ENCODE measurements at regions not wholly inside any gene's neighbourhood (a gene's known extent, or its start where the extent isn't known, plus 50 kb on each side); places are given as distances from the start of the nearest gene placed in this dataset.
A peak's percentile ranks its signal among the peaks of the same experiment; 100 is the strongest.

DNA sequence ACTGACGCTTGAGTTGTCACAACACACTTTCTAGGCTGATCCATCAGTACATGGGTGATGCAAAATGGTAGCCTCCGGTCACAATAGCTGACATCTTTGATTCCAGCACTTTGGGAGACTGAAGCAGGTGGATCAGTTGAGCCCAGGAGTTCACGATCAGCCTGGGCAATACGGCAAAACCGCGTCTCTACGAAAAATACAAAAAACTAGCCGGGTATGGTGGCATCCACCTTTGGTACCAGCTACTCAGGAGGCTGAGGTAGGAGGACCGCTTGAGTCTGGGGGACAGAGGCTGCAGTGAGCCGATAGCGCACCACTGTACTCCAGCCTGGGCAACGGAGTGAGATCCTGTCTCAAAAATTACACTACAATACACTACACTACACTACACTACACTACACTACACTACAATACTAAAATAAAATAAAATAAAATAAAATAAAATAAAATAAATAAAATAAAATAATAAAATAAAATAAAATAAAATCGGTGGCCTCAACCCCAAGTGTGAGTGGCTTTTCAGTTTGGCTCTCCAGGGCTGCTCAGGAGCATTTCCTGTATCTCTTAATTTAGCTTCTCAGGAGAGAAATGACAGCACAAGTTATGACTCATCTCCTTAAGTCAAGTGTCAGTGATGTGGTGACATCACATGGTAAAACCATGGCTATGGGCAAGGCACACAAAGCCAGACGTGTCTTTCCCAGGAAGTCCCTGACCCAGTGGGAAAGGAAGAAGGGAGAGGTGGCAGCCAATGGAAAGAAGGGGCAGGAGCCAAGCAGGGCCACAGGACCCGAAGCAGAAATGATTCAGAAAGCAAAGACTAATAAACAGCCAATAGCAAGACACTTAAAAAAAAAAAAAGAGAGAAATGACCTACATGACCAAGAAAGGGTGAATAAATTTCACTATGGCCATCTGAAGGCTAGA, 75.3 kb upstream of the TBC1D3K start:
- Histone ChIP-seq H3K79me1 (ENCODE audit: low read length) (no peaks in the 10 kb centered on the region), H3K79me2 (ENCODE audit: control insufficient read depth, insufficient read depth, low read length, poor library complexity) (no peaks in the 10 kb centered on the region), H4K12ac (ENCODE audit: low read depth, low read length) (no peak overlapping the region), H2AFZ (ENCODE audit: insufficient read depth, low read length, poor library complexity) (no peak overlapping the region), H3K27me3 (ENCODE audit: insufficient read depth, low read length) (no peaks in the 10 kb centered on the region), H2BK12ac (ENCODE audit: low read length) (no peak overlapping the region), H3K9ac (ENCODE audit: low read length) (no peak overlapping the region), H3K36me3 (ENCODE audit: control insufficient read depth in 1 of 2, insufficient read depth in 2 of 2, low read length in 2 of 2) (no peaks in the 10 kb centered on the region), H3K4me3 (ENCODE audit: low read depth, low read length) (no peak overlapping the region), H3K4me1 (ENCODE audit: control insufficient read depth in 1 of 2, insufficient read depth in 2 of 2, low read length in 2 of 2) (no peaks in the 10 kb centered on the region), H2AK5ac (ENCODE audit: low read length) (no peak overlapping the region), H3K14ac (ENCODE audit: low read length) (no peak overlapping the region), H4K8ac (ENCODE audit: low read depth, low read length) (no peak overlapping the region), H3K18ac (ENCODE audit: low read length) (no peak overlapping the region), H3K9me3 (ENCODE audit: insufficient read depth, low read depth, low read length) (no peaks in the 10 kb centered on the region), H3K23ac (ENCODE audit: low read length) (no peak overlapping the region), H2BK5ac (ENCODE audit: low read depth, low read length, poor library complexity) (no peak overlapping the region), H3K4ac (ENCODE audit: low read depth, low read length) (no peak overlapping the region), H3K4me2 (ENCODE audit: low read length) (no peak overlapping the region), H3K27ac (ENCODE audit: low read depth, low read length) (no peak overlapping the region), H2BK120ac (ENCODE audit: insufficient read depth, low read length, poor library complexity) (no peak overlapping the region), H4K91ac (ENCODE audit: low read depth, low read length) (no peak overlapping the region)
- no CpG with 5 or more reads among the region's 15 CpGs for WGBS (ENCODE audit: extremely low coverage, insufficient coverage, insufficient read length)
- peak; percentile 43 to 56 for DNase-seq

DNA sequence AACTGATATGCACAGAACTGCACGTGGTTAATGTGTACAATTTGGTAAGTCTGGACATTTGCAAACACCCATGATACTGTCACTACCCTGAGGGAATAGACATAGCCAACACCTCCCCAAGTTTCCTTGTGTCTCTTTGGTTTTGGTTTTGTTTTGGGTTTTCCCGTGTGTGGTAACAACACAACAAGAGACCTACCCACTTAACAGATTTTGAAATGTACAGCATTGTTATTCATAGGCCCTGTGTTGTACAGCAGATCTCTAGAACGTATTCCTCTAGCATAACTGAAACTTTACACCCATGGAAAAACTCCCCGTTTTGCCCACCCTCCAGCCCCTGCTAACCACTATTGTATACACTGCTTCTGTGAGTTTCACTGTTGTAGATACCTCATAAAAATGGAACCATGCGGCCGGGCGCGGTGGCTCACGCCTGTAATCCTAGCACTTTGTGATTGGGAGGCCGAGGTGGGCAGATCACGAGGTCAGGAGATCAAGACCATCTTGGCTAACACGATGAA, 76.3 kb upstream of the TBC1D3K start:
- Histone ChIP-seq H3K79me2 (ENCODE audit: control insufficient read depth, insufficient read depth, low read length, poor library complexity) (no peaks in the 10 kb centered on the region), H4K91ac (ENCODE audit: low read depth, low read length) (no peak overlapping the region), H4K8ac (ENCODE audit: low read depth, low read length) (no peak overlapping the region), H3K27ac (ENCODE audit: low read depth, low read length) (no peak overlapping the region), H3K9ac (ENCODE audit: low read length) (no peak overlapping the region), H2AFZ (ENCODE audit: insufficient read depth, low read length, poor library complexity) (no peak overlapping the region), H3K4me1 (ENCODE audit: control insufficient read depth in 1 of 2, insufficient read depth in 2 of 2, low read length in 2 of 2) (no peaks in the 10 kb centered on the region), H2BK5ac (ENCODE audit: low read depth, low read length, poor library complexity) (no peak overlapping the region), H3K79me1 (ENCODE audit: low read length) (no peaks in the 10 kb centered on the region), H3K4ac (ENCODE audit: low read depth, low read length) (no peak overlapping the region), H3K27me3 (ENCODE audit: insufficient read depth, low read length) (no peaks in the 10 kb centered on the region), H2BK120ac (ENCODE audit: insufficient read depth, low read length, poor library complexity) (no peak overlapping the region), H4K12ac (ENCODE audit: low read depth, low read length) (no peak overlapping the region), H3K18ac (ENCODE audit: low read length) (no peak overlapping the region), H2BK12ac (ENCODE audit: low read length) (no peak overlapping the region), H2AK5ac (ENCODE audit: low read length) (no peak overlapping the region), H3K4me2 (ENCODE audit: low read length) (no peak overlapping the region), H3K4me3 (ENCODE audit: low read depth, low read length) (no peak overlapping the region), H3K36me3 (ENCODE audit: control insufficient read depth in 1 of 2, insufficient read depth in 2 of 2, low read length in 2 of 2) (no peaks in the 10 kb centered on the region), H3K9me3 (ENCODE audit: insufficient read depth, low read depth, low read length) (no peaks in the 10 kb centered on the region), H3K23ac (ENCODE audit: low read length) (no peak overlapping the region), H3K14ac (ENCODE audit: low read length) (no peak overlapping the region)
- no CpG with 5 or more reads among the region's 12 CpGs for whole genome bisulfite sequencing (ENCODE audit: extremely low coverage, insufficient coverage, insufficient read length)
- peak in 1 of 2 donors; percentile 1 for DNase-seq

DNA sequence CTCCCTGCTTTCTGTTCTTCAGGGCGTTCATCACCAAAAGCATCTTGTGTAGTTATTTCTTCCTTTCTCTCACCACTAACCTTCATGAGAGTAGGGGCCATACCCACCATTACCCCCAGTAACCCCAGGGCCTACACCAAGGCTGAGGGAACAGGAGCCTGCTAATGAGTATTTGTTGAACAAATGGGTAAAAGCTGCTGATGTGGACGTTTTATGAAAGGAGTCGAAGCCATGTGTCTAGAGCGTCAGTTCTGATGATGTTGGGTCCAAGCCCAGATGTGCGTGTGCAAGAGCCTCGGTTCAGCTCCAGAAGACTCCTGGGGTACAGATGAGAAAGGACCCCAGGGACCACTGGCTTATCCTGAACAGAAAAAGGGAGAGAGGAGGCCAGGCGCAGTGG, 77.1 kb upstream of the TBC1D3K start:
- no peak overlapping the region for H3K4me3 ChIP-seq (ENCODE audit: low read depth, low read length)
- no peak overlapping the region for H3K4me2 ChIP-seq (ENCODE audit: low read length)
- no peaks in the 10 kb centered on the region for H3K27me3 ChIP-seq (ENCODE audit: insufficient read depth, low read length)
- no peaks in the 10 kb centered on the region for H3K4me1 ChIP-seq (ENCODE audit: control insufficient read depth in 1 of 2, insufficient read depth in 2 of 2, low read length in 2 of 2)
- no peak overlapping the region for H3K9ac ChIP-seq (ENCODE audit: low read length)
- no peak overlapping the region for H2BK5ac ChIP-seq (ENCODE audit: low read depth, low read length, poor library complexity)
- no peaks in the 10 kb centered on the region for H3K9me3 ChIP-seq (ENCODE audit: insufficient read depth, low read depth, low read length)
- no peaks in the 10 kb centered on the region for H3K36me3 ChIP-seq (ENCODE audit: control insufficient read depth in 1 of 2, insufficient read depth in 2 of 2, low read length in 2 of 2)
- H3K79me1 ChIP-seq (ENCODE audit: low read length), result no peaks in the 10 kb centered on the region
- no peak overlapping the region for H3K4ac ChIP-seq (ENCODE audit: low read depth, low read length)
- no CpG with 5 or more reads among the region's 7 CpGs for WGBS (ENCODE audit: extremely low coverage, insufficient coverage, insufficient read length)
- H2BK12ac ChIP-seq (ENCODE audit: low read length), result no peak overlapping the region
- H4K8ac ChIP-seq (ENCODE audit: low read depth, low read length), result no peak overlapping the region
- no peak overlapping the region for H2BK120ac ChIP-seq (ENCODE audit: insufficient read depth, low read length, poor library complexity)
- H2AFZ ChIP-seq (ENCODE audit: insufficient read depth, low read length, poor library complexity), result no peak overlapping the region
- H3K14ac ChIP-seq (ENCODE audit: low read length), result no peak overlapping the region
- no peak overlapping the region for H4K91ac ChIP-seq (ENCODE audit: low read depth, low read length)
- H3K27ac ChIP-seq (ENCODE audit: low read depth, low read length), result no peak overlapping the region
- no peak overlapping the region for H2AK5ac ChIP-seq (ENCODE audit: low read length)
- no peak overlapping the region for H3K18ac ChIP-seq (ENCODE audit: low read length)
- H3K23ac ChIP-seq (ENCODE audit: low read length), result no peak overlapping the region
- no peaks in the 10 kb centered on the region for H3K79me2 ChIP-seq (ENCODE audit: control insufficient read depth, insufficient read depth, low read length, poor library complexity)
- no peak for DNase-seq
- H4K12ac ChIP-seq (ENCODE audit: low read depth, low read length), result no peak overlapping the region

DNA sequence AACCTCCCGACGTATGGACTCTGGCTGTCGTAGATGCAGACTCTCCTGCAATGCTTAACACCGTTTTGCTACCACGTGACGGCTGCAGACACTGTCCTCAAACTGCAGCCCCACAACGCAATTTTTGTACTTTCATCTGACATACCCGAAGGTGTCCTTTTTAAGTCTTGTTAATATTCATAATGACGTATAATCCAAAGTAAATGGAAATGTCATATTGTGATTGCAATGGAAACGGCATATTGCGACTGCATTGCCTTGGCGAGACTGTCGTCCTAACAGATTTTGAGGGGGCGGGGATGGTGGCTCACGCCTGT, 79.3 kb upstream of the TBC1D3K start:
- Histone ChIP-seq H4K91ac (ENCODE audit: low read depth, low read length) (no peak overlapping the region), H3K27ac (ENCODE audit: low read depth, low read length) (no peak overlapping the region), H3K9me3 (ENCODE audit: insufficient read depth, low read depth, low read length) (no peaks in the 10 kb centered on the region), H3K4me3 (ENCODE audit: low read depth, low read length) (no peak overlapping the region), H2AK5ac (ENCODE audit: low read length) (no peak overlapping the region), H3K79me1 (ENCODE audit: low read length) (no peaks in the 10 kb centered on the region), H3K27me3 (ENCODE audit: insufficient read depth, low read length) (no peaks in the 10 kb centered on the region), H3K14ac (ENCODE audit: low read length) (no peak overlapping the region), H2AFZ (ENCODE audit: insufficient read depth, low read length, poor library complexity) (no peak overlapping the region), H3K4ac (ENCODE audit: low read depth, low read length) (no peak overlapping the region), H4K12ac (ENCODE audit: low read depth, low read length) (no peak overlapping the region), H3K36me3 (ENCODE audit: control insufficient read depth in 1 of 2, insufficient read depth in 2 of 2, low read length in 2 of 2) (no peaks in the 10 kb centered on the region), H3K18ac (ENCODE audit: low read length) (no peak overlapping the region), H2BK12ac (ENCODE audit: low read length) (no peak overlapping the region), H2BK5ac (ENCODE audit: low read depth, low read length, poor library complexity) (no peak overlapping the region), H3K4me1 (ENCODE audit: control insufficient read depth in 1 of 2, insufficient read depth in 2 of 2, low read length in 2 of 2) (no peaks in the 10 kb centered on the region), H3K23ac (ENCODE audit: low read length) (no peak overlapping the region), H4K8ac (ENCODE audit: low read depth, low read length) (no peak overlapping the region), H2BK120ac (ENCODE audit: insufficient read depth, low read length, poor library complexity) (no peak overlapping the region), H3K79me2 (ENCODE audit: control insufficient read depth, insufficient read depth, low read length, poor library complexity) (no peaks in the 10 kb centered on the region), H3K9ac (ENCODE audit: low read length) (no peak overlapping the region), H3K4me2 (ENCODE audit: low read length) (no peak overlapping the region)
- DNase-seq, result no peak
- no CpG with 5 or more reads among the region's 15 CpGs for WGBS (ENCODE audit: extremely low coverage, insufficient coverage, insufficient read length)
